OCI-LY3 (cell line): ENCODE measurements at regions not wholly inside any gene's neighbourhood (a gene's known extent, or its start where the extent isn't known, plus 50 kb on each side); places are given as distances from the start of the nearest gene placed in this dataset.
"Not testable (repeated sequence)": the region's sequence is repeated elsewhere in the genome, so short reads cannot be mapped to it uniquely, and the experiment has no call there.

Source experiments
- H2AFZ ChIP-seq: fragments of 200-600, 300-600 bp; shearing (Covaris generic); 2 replicates; pipeline ENCODE4 v1.6.0; 2014; ENCODE audit warnings: antibody characterized with exemption, low read depth, low read length
- H3K27ac ChIP-seq: fragments of 200-600, 300-600 bp; sonication (generic); 2 replicates; pipeline ENCODE4 v1.5.1; 2014; ENCODE audit warnings: mild to moderate bottlenecking, low read length, moderate library complexity, mixed read lengths
- H3K27me3 ChIP-seq: fragments of 200-600, 300-600 bp; sonication (generic); 2 replicates; pipeline ENCODE4 v1.6.1; 2014; ENCODE audit warnings: low read depth, low read length, mixed read lengths
- H3K36me3 ChIP-seq: fragments of 200-600, 300-600 bp; sonication (generic); replicated peaks from 2 replicates; pipeline ENCODE3; 2014; ENCODE audit warnings: low read depth, low read length, mixed read lengths
- H3K4me1 ChIP-seq: fragments of 300-600, 200-600 bp; sonication (generic); 2 replicates; pipeline ENCODE4 v1.6.1; 2014; ENCODE audit warnings: low read length, mixed read lengths
- H3K4me2 ChIP-seq: fragments of 200-600, 300-600 bp; sonication (generic); 2 replicates; pipeline ENCODE4 v1.6.1; 2014; ENCODE audit warnings: low read length, mixed read lengths
- H3K4me3 ChIP-seq: fragments of 300-600, 200-600 bp; sonication (generic); 2 replicates; pipeline ENCODE4 v1.5.1; 2014; ENCODE audit warnings: antibody characterized with exemption, mild to moderate bottlenecking, low read length, moderate library complexity
- H3K79me2 ChIP-seq: fragments of 300-600, 200-600 bp; shearing (Covaris generic); 2 replicates; pipeline ENCODE4 v1.6.1; 2014; ENCODE audit warnings: mild to moderate bottlenecking, low read length, mixed read lengths
- H3K9ac ChIP-seq: fragments of 300-600, 200-600 bp; shearing (Covaris generic); 2 replicates; pipeline ENCODE4 v1.6.0; 2014; ENCODE audit warnings: mild to moderate bottlenecking, low read length, moderate library complexity
- H3K9me3 ChIP-seq: fragments of 200-600, 300-600 bp; shearing (Covaris generic); 2 replicates; pipeline ENCODE4 v1.6.1; 2014; ENCODE audit warnings: low read length, mixed read lengths; ENCODE audit not compliant: insufficient read depth
- H4K20me1 ChIP-seq: fragments of 200-600, 300-600 bp; sonication (generic); 2 replicates; pipeline ENCODE4 v1.6.1; 2016; ENCODE audit warnings: low read length, mixed read lengths; ENCODE audit not compliant: insufficient read depth
- CTCF ChIP-seq: fragments of 200-600, 300-600 bp; sonication (generic); IDR thresholded peaks from 2 replicates; pipeline ENCODE4 v1.5.1; 2014; ENCODE audit warnings: antibody characterized with exemption, low read length, low read depth
- EZH2phosphoT487 ChIP-seq: fragments of 200-600 bp; shearing (Covaris generic); IDR thresholded peaks from 2 replicates; pipeline ENCODE4 v1.6.1; 2018; ENCODE audit warnings: antibody characterized with exemption, mixed run types, low read depth

- no peaks in the 10 kb centered on the region for H3K9me3 ChIP-seq
- no peaks in the 10 kb centered on the region for H3K4me1 ChIP-seq
- no peaks in the 10 kb centered on the region for H4K20me1 ChIP-seq
- H2AFZ ChIP-seq = no peak overlapping the region
- no peak overlapping the region for H3K9ac ChIP-seq
- H3K4me3 ChIP-seq = no peak overlapping the region
- H3K36me3 ChIP-seq = no peaks in the 10 kb centered on the region
- no peaks in the 10 kb centered on the region for H3K27me3 ChIP-seq
- no peak overlapping the region for H3K4me2 ChIP-seq
- H3K79me2 ChIP-seq = no peaks in the 10 kb centered on the region
- no peak overlapping the region for H3K27ac ChIP-seq
- no peak for TF ChIP-seq CTCF
- TF ChIP-seq EZH2phosphoT487 = no peak
Observed at GRCh38 chrX:883588-883987, 253.0 kb downstream of the SHOX start.

DNA sequence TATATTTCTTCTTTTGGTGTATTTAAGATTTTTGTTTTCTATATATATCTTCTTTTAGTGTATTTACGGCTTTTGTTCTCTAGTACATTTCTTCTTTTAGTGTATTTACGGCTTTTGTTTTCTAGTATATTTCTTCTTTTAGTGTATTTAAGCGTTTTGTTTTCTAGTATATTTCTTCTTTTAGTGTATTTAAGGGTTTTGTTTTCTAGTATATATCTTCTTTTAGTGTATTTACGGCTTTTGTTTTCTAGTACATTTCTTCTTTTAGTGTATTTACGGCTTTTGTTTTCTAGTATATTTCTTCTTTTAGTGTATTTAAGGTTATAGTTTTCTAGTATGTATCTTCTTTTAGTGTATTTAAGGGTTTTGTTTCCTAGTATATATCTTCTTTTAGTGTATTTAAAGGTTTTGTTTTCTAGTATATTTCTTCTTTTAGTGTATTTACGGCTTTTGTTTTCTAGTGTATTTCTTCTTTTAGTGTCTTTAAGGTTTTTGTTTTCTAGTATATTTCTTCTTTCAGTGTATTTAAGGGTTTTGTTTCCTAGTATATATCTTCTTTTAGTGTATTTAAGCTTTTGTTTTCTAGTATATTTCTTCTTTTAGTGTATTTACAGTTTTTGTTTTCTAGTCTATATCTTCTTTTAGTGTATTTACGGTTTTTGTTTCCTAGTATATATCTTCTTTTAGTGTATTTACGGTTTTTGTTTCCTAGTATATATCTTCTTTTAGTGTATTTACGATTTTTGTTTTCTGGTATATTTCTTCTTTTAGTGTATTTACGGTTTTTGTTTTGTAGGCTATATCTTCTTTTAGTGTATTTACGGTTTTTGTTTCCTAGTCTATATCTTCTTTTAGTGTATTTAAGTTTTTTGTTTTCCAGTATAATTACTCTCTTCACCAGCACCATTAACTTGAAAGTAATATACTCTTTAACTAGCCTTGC is 249.4 kb downstream of the SHOX start:
- H3K4me1 ChIP-seq, H2AFZ ChIP-seq, H3K9ac ChIP-seq, H3K79me2 ChIP-seq, H3K4me3 ChIP-seq, H3K27ac ChIP-seq, H3K36me3 ChIP-seq, H3K4me2 ChIP-seq, H3K27me3 ChIP-seq, H3K9me3 ChIP-seq, H4K20me1 ChIP-seq: not testable (repeated sequence)

DNA sequence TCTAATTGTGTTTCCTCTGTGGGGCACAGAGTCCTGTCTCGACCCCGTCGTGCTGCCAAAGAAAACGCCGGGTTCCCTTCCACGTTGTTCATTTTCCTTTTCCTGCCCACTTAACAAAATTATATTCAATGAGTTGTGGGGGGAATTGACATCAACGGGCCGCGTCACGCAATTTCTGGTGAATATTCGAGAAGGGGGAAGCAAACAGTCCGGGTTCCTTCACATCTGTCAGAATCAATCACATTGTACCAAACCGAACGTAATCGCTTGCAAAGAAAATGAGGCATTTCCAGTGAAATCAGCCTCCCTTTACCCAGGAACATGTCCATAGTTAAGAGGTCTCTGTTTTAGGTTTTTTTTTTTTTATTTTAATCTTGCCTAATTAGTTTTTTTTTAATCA is 243.5 kb downstream of the SHOX start:
- H3K4me2 ChIP-seq = no peak overlapping the region
- TF ChIP-seq CTCF = no peak
- TF ChIP-seq EZH2phosphoT487 = no peak
- H3K4me3 ChIP-seq = no peak overlapping the region
- no peak overlapping the region for H2AFZ ChIP-seq
- peaks cover 10% of the 10 kb centered on the region for H3K9me3 ChIP-seq
- no peaks in the 10 kb centered on the region for H4K20me1 ChIP-seq
- H3K4me1 ChIP-seq = no peaks in the 10 kb centered on the region
- H3K36me3 ChIP-seq = no peaks in the 10 kb centered on the region
- H3K27me3 ChIP-seq = no peaks in the 10 kb centered on the region
- H3K27ac ChIP-seq = no peak overlapping the region
- no peaks in the 10 kb centered on the region for H3K79me2 ChIP-seq
- no peak overlapping the region for H3K9ac ChIP-seq

- Histone ChIP-seq H3K4me1 (no peaks in the 10 kb centered on the region), H2AFZ (no peak overlapping the region), H3K4me3 (no peak overlapping the region), H3K36me3 (no peaks in the 10 kb centered on the region), H3K79me2 (no peaks in the 10 kb centered on the region), H3K9me3 (peaks cover 10% of the 10 kb centered on the region), H3K4me2 (no peak overlapping the region), H3K27me3 (no peaks in the 10 kb centered on the region), H4K20me1 (no peaks in the 10 kb centered on the region), H3K27ac (no peak overlapping the region), H3K9ac (no peak overlapping the region)
- TF ChIP-seq EZH2phosphoT487 (no peak), CTCF (no peak)
Observed at GRCh38 chrX:873016-873415, 242.4 kb downstream of the SHOX start.
